Right lobe of liver (tissue), 6 donors: ENCODE measurements at regions not wholly inside any gene's neighbourhood (a gene's known extent, or its start where the extent isn't known, plus 50 kb on each side); places are given as distances from the start of the nearest gene placed in this dataset.
A peak's percentile ranks its signal among the peaks of the same experiment; 100 is the strongest.

ENCODE experiments used
- ATAC-seq, 4 donors: fragments of 200-7000 bp; cut with Tn5 transposase; one replicate each; pipeline ENCODE4 v1.9.1; 2020; ENCODE audit warnings: mild to moderate bottlenecking in 4 of 4, moderate library complexity in 4 of 4
- DNase-seq, 3 donors: peaks; one replicate each; pipeline ENCODE4 v3.0.0-alpha.2; 2020
- H3K27ac ChIP-seq, 3 donors: fragments of 200-600 bp; one replicate each; pipeline ENCODE4 v1.8.0; 2022
- H3K27me3 ChIP-seq, 2 donors: fragments of 200-600 bp; one replicate each; pipeline ENCODE4 v1.8.0; 2022
- H3K36me3 ChIP-seq, 4 donors: fragments of 200-600 bp; sonication (generic) in 1 of 4; one replicate each; pipeline versions ENCODE4 v1.5.1 to v1.8.0; 2017 to 2022; ENCODE audit warnings: control low read depth in 1 of 4
- H3K4me1 ChIP-seq, 4 donors: fragments of 200-600 bp; sonication (generic) in 1 of 4; one replicate each; pipeline versions ENCODE4 v1.5.1 to v1.8.0; 2017 to 2022; ENCODE audit warnings: control low read depth in 1 of 4
- H3K4me3 ChIP-seq, 3 donors: fragments of 200-600 bp; one replicate each; pipeline ENCODE4 v1.8.0; 2022
- H3K9me3 ChIP-seq, 4 donors: fragments of 200-600 bp; sonication (generic) in 1 of 4; one replicate each; pipeline versions ENCODE4 v1.5.1 to v1.8.0; 2017 to 2022; ENCODE audit warnings: control low read depth in 1 of 4
- CTCF ChIP-seq, 4 donors: fragments of 200-600 bp in 3 of 4; fragments of 450-650 bp in 1 of 4; IDR thresholded peaks; one replicate each; pipeline versions ENCODE4 v1.5.1 to v1.8.0; 2016 to 2022; ENCODE audit warnings: antibody characterized with exemption in 4 of 4, mild to moderate bottlenecking in 2 of 4
- POLR2A ChIP-seq: fragments of 450-650 bp; IDR thresholded peaks from one replicate; pipeline ENCODE4 v1.6.1; 2017; ENCODE audit warnings: antibody characterized with exemption, mild to moderate bottlenecking
- WGBS: methylation state at CpG from one replicate; pipeline ENCODE4 v1.1.6; 2018; ENCODE audit warnings: low coverage, low lambda C conversion rate; ENCODE audit not compliant: insufficient coverage; ENCODE audit errors: missing lambda C conversion rate; 5-methylcytosine and 5-hydroxymethylcytosine counted together
- intact Hi-C, 2 donors: fragments of 100-400 bp; cut with DNase I; formaldehyde crosslinking; loops; one replicate each; pipeline versions ENCODE4 v1.11.2 to v1.14.1; 2022
- donor health status: DM: no; HTN: yes; CAD: no.
- donor health status: DM: no; HTN: no; CAD: no.
- donor health status: DM: no; HTN: no; CAD: no.
- donor health status: DM: no; HTN: yes; CAD: no.
- donor health status: DM: no; HTN: yes; CAD: no.

GRCh38 chr10:131790021-131790420 is 110.8 kb upstream of the PPP2R2D start:
- Histone ChIP-seq H3K27me3 (no peaks in the 10 kb centered on the region), H3K27ac (no peak overlapping the region), H3K4me1 (no peaks in the 10 kb centered on the region), H3K4me3 (no peak overlapping the region), H3K36me3 (no peaks in the 10 kb centered on the region), H3K9me3 (no peaks in the 10 kb centered on the region)
- DNase-seq (no peak), ATAC-seq (no peak)
- intact Hi-C loops = no loop called here
- no peak for TF ChIP-seq POLR2A
- no peak for TF ChIP-seq CTCF (IDR thresholded peaks at IDR 0.05)
- WGBS = 95% methylated on average over 3 of the region's 4 CpGs

GRCh38 chr10:131792011-131792651 is 108.7 kb upstream of the PPP2R2D start:
- ATAC-seq (no peak), DNase-seq (no peak)
- TF ChIP-seq POLR2A (no peak), CTCF (IDR thresholded peaks at IDR 0.05) (no peak)
- intact Hi-C loops = no loop called here
- Histone ChIP-seq H3K27ac (no peak overlapping the region), H3K27me3 (no peaks in the 10 kb centered on the region), H3K9me3 (no peaks in the 10 kb centered on the region), H3K4me1 (peaks cover 0 to 8% (median 0%) of the 10 kb centered on the region in 4 donors), H3K36me3 (no peaks in the 10 kb centered on the region), H3K4me3 (no peak overlapping the region)
- WGBS = 67% methylated on average over 7 of the region's 12 CpGs

- Histone ChIP-seq H3K4me1 (peaks cover 0 to 8% (median 0%) of the 10 kb centered on the region in 4 donors), H3K27me3 (no peaks in the 10 kb centered on the region), H3K36me3 (no peaks in the 10 kb centered on the region), H3K27ac (no peak overlapping the region), H3K4me3 (no peak overlapping the region), H3K9me3 (no peaks in the 10 kb centered on the region)
- intact Hi-C loops = no loop called here
- ATAC-seq (no peak), DNase-seq (no peak)
- WGBS = 77% methylated on average over 1 of the region's 7 CpGs
- TF ChIP-seq POLR2A (no peak), CTCF (IDR thresholded peaks at IDR 0.05) (no peak)
Measured at GRCh38 chr10:131792809-131793208, 108.0 kb upstream of the PPP2R2D start.

GRCh38 chr10:131795761-131796160 is 105.0 kb upstream of the PPP2R2D start:
- intact Hi-C loops = no loop called here
- TF ChIP-seq CTCF (IDR thresholded peaks at IDR 0.05) (no peak), POLR2A (no peak)
- WGBS = 61% methylated on average over 2 of the region's 2 CpGs

GRCh38 chr10:131797626-131798025 is 103.2 kb upstream of the PPP2R2D start:
- Histone ChIP-seq H3K4me3 (no peak overlapping the region), H3K27ac (no peak overlapping the region), H3K36me3 (no peaks in the 10 kb centered on the region), H3K27me3 (no peaks in the 10 kb centered on the region), H3K4me1 (peaks cover 0 to 8% (median 0%) of the 10 kb centered on the region in 4 donors), H3K9me3 (no peaks in the 10 kb centered on the region)
- intact Hi-C loops = no loop called here
- ATAC-seq (no peak), DNase-seq (peak in 1 of 3 donors; percentile 13)
- TF ChIP-seq POLR2A (no peak), CTCF (IDR thresholded peaks at IDR 0.05) (no peak)

More at GRCh38 chr10:131795761-131796160, 105.0 kb upstream of the PPP2R2D start:
- Histone ChIP-seq H3K4me1 (peaks cover 0 to 8% (median 0%) of the 10 kb centered on the region in 4 donors), H3K9me3 (no peaks in the 10 kb centered on the region), H3K27me3 (no peaks in the 10 kb centered on the region), H3K27ac (peak overlapping the region in 1 of 3 donors; percentile 42), H3K4me3 (no peak overlapping the region), H3K36me3 (no peaks in the 10 kb centered on the region)
- DNase-seq (no peak), ATAC-seq (peak; percentile 50 to 99 (median 90))
